ENCODE measurements at regions not wholly inside any gene's neighbourhood (a gene's known extent, or its start where the extent isn't known, plus 50 kb on each side); places are given as distances from the start of the nearest gene placed in this dataset.

- TF ChIP-seq GABPA (IDR thresholded peaks at IDR 0.05; ENCODE audit: low read depth) (no peak), POLR2AphosphoS5 (IDR thresholded peaks at IDR 0.05; ENCODE audit: low read depth) (no peak)
- Histone ChIP-seq H3K4me3 (replicated peaks; ENCODE audit: insufficient read depth, low read length) (no peak overlapping the region), H3K27ac (replicated peaks) (no peak overlapping the region), H3K27me3 (ENCODE audit: insufficient read depth, poor library complexity, severe bottlenecking) (peaks cover 4% of the 10 kb centered on the region)
- DNase-seq (ENCODE audit: low read depth in 1 of 2, low spot score in 1 of 2): no peak
These were observed 190.4 kb upstream of the GAS1 start for GRCh38 chr9:87137718-87138117.

GRCh38 chr9:87138128-87139040 is 191.1 kb upstream of the GAS1 start:
- H3K27me3 ChIP-seq (ENCODE audit: insufficient read depth, poor library complexity, severe bottlenecking): peaks cover 4% of the 10 kb centered on the region
- TF ChIP-seq CTCF (IDR thresholded peaks at IDR 0.05; ENCODE audit: insufficient read depth, low read length): no peak
- no peak for TF ChIP-seq GABPA (IDR thresholded peaks at IDR 0.05; ENCODE audit: low read depth)
- no peak for TF ChIP-seq POLR2AphosphoS5 (IDR thresholded peaks at IDR 0.05; ENCODE audit: low read depth)
- TF ChIP-seq REST (IDR thresholded peaks at IDR 0.05; ENCODE audit: insufficient replicate concordance, low read depth): no peak
- TF ChIP-seq SPI1 (IDR thresholded peaks at IDR 0.05; ENCODE audit: borderline replicate concordance, low read depth): no peak
- DNase-seq (ENCODE audit: low read depth in 1 of 2, low spot score in 1 of 2): no peak
- no peak overlapping the region for H3K4me3 ChIP-seq (replicated peaks; ENCODE audit: insufficient read depth, low read length)
- no peak overlapping the region for H3K27ac ChIP-seq (replicated peaks)

GRCh38 chr9:87139099-87139730 is 191.9 kb upstream of the GAS1 start:
- Histone ChIP-seq H3K27ac (replicated peaks) (no peak overlapping the region), H3K4me3 (replicated peaks; ENCODE audit: insufficient read depth, low read length) (no peak overlapping the region), H3K27me3 (ENCODE audit: insufficient read depth, poor library complexity, severe bottlenecking) (peaks cover 4% of the 10 kb centered on the region)
- TF ChIP-seq REST (IDR thresholded peaks at IDR 0.05; ENCODE audit: insufficient replicate concordance, low read depth) (no peak), SPI1 (IDR thresholded peaks at IDR 0.05; ENCODE audit: borderline replicate concordance, low read depth) (no peak), GABPA (IDR thresholded peaks at IDR 0.05; ENCODE audit: low read depth) (no peak), POLR2AphosphoS5 (IDR thresholded peaks at IDR 0.05; ENCODE audit: low read depth) (no peak), CTCF (IDR thresholded peaks at IDR 0.05; ENCODE audit: insufficient read depth, low read length) (no peak)
- DNase-seq (ENCODE audit: low read depth in 1 of 2, low spot score in 1 of 2): no peak

GRCh38 chr9:87140142-87140541 is 192.8 kb upstream of the GAS1 start:
- peaks cover 4% of the 10 kb centered on the region for H3K27me3 ChIP-seq (ENCODE audit: insufficient read depth, poor library complexity, severe bottlenecking)
- DNase-seq (ENCODE audit: low read depth in 1 of 2, low spot score in 1 of 2): no peak
- no peak overlapping the region for H3K27ac ChIP-seq (replicated peaks)
- TF ChIP-seq REST (IDR thresholded peaks at IDR 0.05; ENCODE audit: insufficient replicate concordance, low read depth) (no peak), CTCF (IDR thresholded peaks at IDR 0.05; ENCODE audit: insufficient read depth, low read length) (no peak), GABPA (IDR thresholded peaks at IDR 0.05; ENCODE audit: low read depth) (no peak), POLR2AphosphoS5 (IDR thresholded peaks at IDR 0.05; ENCODE audit: low read depth) (no peak), SPI1 (IDR thresholded peaks at IDR 0.05; ENCODE audit: borderline replicate concordance, low read depth) (no peak)
- H3K4me3 ChIP-seq (replicated peaks; ENCODE audit: insufficient read depth, low read length): no peak overlapping the region
